NCI-H1105 treated with DMSO at 0.1 percent for 48 hours (cell line): ENCODE measurements at regions not wholly inside any gene's neighbourhood (a gene's known extent, or its start where the extent isn't known, plus 50 kb on each side); places are given as distances from the start of the nearest gene placed in this dataset.

Source experiments
- DNase-seq: peaks from one replicate; lab custom pipeline; 2025; lab: John Stamatoyannopoulos, UW

DNA sequence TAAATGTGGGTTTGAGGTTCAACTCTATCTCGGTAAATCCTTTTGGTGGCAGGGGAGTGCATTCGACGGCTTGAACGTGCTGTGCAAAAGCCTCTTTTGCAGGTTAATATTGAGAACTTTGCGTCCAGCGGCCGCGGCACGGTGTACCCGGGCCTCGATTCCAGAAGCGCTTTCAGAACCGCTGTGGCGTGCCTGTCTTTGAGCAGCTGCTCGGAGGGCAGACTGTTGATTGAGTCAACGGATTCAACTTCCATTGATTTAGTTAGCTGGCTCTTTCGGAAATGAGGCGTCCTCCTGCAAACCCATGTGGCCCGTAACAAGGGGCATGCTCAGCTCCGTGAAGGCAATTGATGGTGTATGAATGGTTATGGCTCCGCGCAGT, 1247.8 kb downstream of the BRD1 start:
- DNase-seq: no peak

DNA sequence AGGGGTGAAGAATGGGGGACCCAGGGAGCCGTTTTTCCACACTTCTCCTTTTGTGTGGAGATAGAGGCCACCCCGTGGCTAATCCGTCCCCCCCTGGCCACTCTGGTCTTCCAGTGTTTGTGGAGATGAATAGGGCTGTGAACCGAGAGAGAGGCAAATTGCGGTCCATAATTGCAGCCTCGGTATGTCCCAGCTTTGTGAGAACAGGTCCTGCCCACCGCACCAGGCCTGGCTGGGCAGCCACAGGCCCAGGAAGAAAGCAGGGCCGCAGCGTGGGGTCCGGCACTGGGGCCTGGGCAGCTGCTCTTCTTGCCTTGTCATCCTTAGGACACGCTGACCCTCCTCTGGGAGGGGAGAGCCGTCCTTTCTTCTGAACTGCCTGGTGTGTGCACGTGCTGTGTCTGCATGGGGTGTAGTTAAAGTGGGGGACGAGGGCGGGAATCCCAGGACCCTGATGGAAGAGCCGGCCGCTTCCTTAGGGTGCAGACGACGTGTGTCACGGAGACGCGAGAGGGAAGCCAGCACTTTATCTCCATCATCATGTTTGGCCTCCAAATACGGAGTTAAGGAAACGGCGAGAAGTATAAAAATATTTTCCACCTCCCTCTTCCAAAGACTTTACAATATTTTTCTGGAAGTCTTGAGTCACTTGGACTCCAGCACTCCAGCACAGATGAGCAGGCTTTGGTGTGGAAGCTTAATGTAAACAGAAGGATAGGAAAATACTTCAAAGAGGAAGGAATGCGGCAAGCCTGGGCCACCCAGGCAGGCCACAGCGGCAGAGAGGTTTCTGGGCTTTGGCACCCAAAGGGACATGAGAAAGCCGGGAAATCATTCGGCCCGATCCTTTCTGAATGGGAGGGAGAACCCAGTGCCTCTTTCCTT, 1248.4 kb downstream of the BRD1 start:
- no peak for DNase-seq

DNA sequence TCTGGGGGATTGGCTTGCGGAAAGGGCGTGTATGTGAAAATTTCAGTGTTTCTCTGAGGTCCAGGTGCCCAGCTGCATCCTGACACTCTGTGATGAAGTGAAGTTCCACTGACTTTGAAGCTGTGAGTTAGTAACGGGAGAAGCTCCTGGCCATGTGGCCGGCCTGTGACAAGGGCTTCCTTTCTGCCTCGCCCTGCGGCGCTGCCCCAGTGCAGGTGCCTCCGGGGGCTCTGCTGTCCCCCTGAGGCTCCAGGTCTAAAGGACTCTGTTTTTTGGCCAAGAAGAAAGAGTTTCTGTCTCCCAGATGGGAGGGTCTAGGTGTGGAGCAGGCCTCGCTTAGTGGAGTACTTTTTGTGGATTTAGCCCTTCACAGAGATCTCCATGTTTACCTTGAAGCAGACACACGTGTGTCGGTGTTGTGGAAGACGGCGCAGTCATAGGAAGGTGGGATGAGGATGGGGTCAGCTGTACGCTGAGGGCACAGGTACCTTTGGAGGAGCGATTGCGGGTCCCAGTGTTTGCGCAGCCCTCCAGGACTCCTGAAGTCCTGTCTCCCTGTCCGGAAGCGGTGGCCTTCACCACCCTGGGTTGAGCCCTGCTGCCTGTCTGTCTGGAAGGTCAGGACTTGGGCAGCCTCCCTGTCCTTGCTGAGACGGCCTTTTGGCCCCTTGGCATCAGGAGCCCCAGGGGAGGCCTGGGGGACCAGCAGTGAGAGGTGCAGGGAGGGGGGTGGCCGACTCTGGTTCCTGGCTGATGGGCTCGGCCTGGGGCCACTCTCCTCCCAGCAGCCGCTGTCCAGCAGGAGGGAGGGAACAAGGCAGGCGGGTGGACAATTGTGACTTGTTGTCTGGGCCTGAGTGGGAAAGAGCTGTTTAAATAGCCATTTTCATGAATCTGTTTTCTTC, 1249.3 kb downstream of the BRD1 start:
- no peak for DNase-seq

DNA sequence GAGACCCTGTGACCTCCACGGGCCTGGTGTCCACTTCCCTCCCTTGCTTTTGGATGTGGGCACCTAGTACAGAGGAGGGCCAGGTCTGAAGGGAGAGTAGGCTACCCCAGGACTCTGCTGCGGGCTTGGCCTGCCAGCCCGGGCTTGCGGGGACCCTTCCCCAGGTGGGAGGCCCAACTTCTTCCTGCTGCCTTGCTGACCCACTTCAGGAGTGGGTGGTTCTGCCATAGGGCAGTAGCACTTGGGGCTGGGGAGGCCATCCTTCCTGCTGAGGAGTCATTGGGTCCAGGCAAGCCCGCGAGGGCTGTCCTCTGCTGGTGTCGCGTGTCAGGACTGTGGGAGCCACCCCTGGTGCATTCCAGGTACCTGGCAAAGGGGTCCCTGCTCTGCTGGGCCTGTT, 1250.0 kb downstream of the BRD1 start:
- no peak for DNase-seq

DNA sequence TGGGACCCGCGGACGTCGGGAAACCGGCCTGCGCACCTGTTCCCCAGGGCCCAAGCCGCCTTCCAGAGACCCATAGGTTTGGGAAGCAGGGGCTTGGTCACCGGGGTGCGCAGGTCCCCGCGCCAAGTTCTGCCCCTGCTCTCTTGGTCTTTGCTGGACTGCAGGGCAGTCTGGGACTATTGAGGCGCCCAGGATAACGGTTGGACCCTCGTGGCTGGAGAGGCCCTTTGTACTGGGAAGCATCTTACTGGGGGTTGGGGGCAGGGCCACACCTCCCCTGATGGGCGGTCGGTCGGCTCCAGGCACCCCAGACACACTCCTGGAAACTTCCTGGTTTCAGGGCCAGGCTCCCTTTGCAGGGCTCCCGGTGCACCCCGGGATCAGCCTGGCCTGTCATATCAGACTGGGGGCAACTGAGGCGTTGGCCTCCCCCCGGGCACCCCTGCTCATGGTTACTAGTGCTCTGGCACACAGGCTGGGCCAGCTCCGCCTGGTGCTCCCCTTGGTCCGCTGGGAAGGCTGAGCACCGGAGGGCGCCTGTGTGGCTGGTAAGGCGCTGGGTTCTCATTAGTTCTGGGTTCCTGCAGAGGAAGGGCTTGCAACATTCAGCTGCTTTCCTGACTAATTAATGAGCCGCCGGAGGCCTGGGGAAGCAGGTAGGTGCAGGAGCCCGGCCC, 1250.5 kb downstream of the BRD1 start:
- DNase-seq: peak; percentile 28

DNA sequence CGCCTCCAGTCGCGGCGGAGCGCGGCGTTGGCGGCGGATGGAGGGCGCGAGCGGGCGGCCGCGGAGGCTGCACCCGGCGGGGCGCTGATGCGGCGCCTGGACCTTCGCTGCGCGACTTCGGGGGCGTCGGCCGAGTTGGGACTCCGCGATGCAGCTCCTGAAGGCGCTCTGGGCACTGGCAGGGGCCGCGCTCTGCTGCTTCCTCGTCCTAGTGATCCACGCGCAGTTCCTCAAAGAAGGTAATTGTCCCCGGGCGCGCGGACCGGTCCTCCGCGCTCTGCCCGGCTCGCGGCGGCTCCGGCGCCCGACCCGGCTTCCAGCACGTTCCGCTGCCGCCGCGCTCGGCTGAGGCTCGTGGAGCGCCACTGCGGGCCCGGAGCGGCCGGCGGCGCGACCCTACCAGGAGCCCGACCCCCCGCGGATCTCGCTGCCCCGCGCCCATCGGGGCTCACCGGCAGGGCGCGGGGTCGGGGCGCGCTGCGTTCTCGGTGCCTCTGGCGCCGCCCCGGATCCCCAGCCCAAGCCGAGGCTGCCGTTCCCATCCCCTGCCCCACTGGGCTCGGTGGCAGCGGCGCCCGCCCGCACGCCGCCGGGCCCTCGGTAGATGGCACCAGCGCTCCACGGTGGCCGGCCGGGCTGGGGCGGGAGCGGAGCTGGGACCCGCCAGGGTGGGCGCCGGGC, 1251.2 kb downstream of the BRD1 start:
- peak; percentile 10 for DNase-seq

DNA sequence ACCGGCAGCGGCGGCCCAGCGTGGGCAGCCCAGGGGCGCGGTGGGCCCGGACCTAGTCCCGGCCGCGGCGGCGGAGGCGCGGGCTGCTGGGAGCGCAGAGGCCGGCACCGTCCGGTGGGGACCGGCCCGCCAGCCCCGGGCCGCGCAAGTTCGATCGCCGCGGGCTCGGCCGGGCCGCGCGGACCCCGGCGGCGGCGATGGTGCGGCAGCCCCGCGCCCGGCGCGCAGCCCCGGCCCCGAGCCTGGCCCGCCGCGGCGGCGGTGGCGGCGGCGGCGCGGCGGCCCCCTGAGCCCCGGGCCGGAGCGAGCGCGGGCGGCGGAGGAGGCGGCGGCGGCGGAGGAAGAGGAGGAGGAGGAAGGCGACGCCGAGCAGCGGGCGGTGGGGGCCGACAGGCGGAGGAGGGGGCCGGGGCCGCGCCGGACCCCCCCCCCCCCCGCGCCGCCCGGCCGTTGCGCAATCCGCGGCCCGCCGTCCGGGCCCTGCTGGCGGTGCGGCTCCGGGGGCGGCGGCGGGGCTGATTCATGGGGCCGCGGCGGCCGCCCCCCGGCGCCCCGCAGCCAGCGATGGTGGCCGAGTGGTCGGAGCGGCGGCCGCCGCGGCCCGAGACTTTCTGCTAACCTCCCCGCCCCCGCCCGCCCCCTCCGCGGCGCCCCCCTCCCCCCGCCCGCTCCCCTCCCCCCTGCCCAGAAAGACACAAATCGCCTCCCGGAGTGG, 1251.9 kb downstream of the BRD1 start:
- no peak for DNase-seq

DNA sequence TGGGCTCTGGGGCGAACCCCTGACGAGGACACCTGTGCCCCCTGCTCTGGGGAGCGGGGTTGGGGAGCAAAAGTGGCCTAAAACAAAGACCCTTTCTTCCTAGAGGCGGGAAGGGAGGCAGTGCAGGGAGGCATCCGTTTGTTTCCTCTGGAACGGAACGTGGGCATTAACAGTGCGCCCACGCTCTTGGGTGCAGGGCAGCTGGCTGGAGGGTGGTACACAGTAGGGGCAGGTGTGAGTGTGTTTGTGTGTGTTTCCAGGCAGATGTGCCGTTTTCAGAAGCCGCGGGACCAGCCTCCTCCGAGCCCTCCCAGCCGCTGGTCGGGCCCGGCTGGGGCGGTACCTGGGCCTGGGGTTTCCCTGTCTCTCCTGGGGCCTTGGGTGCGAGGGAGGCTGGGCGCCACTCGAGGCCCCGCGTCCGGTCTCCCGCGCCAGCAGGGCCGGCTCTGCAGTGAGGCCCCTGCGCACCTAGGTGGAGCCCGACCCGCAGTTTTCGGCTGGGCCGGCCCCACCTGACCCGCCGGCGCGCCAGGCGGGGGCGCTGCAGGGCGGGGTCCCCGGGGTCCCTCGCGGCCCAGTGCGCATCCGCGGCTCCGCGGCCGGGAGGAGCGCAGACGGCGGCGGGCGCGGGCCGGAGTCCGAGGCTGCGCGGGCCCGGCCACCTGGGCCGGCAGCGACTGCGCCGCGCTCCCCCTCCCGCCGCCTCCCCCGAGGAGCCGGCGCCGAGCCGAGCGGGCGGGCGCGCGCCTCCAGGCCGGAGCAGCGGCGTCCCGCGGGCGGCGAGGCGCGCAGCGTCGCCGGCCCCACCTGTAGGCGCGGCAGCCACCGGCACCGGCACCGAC, 1252.7 kb downstream of the BRD1 start:
- DNase-seq: peak; percentile 68

DNA sequence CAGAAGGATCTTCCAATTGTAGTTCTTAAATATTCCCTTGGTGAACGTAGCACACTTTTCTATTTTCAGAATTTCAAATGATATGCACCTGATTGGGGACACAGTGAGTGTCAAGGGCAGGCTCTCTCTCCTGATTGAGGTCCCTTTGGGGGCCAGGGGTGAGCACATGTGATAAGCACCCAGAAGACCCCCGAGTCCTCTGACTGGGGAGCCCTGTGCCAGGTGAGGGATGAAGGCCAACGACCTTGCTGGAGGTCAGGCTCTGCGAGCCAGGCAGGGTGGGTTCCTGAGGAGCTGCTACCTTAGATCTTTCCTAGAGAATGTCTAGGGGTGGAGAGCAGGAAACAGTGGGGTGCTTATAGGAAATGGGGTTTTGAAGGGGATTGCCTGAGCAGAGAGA, 1253.9 kb downstream of the BRD1 start:
- DNase-seq: no peak

DNA sequence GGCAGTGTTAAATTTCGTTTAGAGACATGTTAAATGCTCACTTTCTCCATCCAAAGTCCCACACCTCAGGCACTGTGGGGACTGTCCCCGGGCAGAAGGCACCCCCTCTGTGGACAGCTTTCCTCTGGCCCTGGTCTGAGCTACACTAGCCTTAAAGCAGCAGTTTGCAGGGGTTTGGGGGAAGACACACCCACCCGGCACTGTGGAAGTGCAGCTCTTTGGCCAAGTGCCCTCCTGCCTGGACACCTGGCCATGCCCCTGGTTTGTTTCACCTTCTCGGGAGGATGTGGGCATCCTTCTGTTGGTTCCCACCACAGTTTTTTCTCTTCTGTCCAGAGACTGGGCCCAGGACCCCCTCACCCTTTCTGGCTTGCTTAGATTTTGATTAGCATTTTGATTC, 1254.7 kb downstream of the BRD1 start:
- no peak for DNase-seq

DNA sequence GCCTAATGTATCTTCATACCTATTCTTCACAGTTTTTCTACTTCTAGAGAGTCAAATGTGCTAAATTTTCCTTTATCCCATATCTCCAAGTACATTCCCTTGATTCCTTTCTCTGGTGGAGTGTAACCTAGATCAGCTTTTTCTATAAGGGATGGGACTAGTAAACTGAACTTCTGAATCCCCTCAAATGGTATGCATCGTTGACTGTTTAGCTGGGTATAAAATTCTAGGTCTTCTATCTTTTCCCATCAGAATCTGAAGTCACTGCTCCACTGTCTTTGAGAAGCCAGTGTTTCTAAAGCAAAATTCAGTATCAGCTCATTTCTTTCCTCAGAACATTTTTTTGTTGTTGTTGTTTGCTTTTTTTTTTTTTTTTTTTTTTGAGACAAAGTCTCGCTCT, 1256.8 kb downstream of the BRD1 start:
- no peak for DNase-seq

DNA sequence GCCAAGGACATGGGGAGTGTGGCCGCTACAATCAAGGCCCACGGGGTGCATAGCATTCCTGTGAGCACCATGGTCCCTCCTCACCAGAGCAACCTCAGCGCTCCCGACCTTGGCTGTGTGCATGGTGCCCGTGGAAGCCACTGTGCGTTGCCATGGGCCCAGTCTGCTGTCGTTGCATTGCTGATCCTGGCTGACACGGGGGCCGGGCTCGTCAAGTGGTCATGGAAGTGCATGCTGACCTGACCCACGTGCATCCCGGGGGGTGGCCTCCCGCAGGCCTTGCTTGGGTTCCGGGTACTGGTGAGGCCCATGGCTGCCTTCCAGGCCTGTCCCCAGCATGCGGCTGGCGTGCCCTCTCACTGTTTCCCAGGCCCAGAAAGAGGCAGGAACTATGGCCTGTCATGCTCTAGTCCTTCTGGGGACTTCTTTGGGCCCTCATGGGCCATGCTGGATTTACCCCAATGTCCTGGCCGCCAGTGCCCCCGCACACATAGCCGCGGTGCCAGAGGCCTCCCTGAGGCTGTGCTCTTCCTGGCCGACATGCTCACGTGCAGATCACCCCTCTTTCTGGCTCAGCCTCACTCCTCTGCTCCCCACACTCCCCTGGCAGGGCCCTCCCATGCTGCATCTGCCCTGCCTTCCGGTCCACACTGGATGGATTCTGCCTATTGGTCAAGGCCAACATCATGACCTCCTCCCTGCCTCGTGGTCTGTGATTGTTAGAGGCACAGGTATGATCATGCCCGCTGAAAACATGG, 1258.0 kb downstream of the BRD1 start:
- no peak for DNase-seq

DNA sequence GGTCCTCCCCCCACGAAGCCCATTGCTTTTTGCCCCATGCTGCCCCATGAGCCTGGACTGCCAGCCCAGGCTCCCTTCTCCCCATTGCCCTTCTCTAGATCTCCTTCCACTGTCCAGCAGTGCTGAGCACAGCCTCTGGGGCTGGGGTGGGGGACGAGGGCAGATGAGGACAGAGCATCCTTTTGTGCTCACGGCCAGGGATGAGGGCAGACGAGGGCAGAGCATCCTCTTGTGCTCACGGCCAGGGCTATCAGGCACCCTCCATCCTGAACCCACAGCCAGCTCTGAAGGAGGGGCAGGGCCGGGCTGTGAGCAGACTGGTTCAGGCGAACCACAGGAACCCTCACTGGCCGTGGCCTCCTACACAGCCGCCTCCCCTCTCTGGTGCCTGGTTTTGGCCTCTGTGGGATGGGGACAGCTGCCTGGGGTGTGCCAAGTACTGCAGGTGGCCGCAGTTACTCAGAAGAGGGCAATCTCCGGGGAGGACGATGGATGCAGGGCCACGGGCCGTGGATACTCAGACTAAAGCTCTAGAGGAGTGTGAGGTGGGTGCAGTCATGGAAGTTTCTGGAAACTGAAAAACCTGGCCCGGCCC, 1258.8 kb downstream of the BRD1 start:
- no peak for DNase-seq

DNA sequence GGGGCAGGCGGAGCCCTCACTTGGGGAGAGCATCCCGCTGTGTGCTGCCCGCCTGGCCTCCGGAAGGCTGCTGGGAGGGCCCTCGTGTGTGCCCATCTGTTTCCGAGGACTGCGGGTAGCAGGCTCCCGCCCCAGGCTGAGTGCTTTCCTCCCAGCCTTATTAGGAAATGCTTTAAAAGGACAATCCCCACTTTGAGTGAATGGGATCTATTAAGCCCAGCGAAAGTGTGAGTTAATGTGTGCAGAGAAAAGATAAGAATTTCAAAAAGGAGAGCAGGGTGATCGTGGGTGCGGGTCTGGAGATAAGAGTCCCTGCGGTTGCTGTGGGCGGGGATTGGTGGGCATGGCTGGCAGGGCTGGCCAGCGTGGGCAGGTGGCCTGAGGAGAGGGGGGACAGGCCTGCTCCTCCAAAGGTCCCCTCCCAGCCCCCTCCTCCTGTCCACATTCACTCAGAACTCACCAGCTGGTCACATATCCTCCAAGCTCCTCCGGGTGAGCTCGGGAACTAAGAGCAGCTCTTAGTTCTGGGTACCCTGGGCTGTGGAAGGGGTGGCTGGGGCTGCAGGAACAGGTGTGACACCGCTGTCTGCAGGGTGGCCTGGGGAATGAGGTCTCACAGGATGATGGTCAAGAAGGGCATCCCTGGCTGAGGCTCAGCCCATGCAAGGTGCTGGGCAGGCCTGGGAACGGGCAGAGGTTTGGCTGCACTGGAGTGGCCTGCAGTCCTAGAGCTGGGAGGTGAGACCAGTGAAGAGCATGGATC, 1260.3 kb downstream of the BRD1 start:
- no peak for DNase-seq

DNA sequence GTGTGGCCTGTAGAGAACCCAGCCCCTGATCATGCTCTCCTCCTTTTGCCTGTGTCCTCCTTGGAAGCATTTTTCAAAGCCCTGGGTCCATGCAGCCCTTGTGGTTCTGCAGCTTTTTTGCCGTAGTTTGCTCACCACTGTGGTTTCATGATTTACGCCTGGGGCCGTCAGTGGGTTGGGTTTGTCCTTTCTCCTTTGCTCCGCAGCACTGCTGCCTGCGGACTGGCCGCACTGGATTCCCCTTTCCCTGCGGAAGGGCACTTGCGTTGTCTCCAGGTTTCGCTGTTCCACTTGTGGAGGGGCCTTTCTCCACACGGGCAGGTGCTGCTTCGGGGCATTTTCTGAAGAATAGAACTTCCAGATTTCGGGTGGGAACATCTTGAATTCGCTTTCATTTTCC, 1260.9 kb downstream of the BRD1 start:
- no peak for DNase-seq

DNA sequence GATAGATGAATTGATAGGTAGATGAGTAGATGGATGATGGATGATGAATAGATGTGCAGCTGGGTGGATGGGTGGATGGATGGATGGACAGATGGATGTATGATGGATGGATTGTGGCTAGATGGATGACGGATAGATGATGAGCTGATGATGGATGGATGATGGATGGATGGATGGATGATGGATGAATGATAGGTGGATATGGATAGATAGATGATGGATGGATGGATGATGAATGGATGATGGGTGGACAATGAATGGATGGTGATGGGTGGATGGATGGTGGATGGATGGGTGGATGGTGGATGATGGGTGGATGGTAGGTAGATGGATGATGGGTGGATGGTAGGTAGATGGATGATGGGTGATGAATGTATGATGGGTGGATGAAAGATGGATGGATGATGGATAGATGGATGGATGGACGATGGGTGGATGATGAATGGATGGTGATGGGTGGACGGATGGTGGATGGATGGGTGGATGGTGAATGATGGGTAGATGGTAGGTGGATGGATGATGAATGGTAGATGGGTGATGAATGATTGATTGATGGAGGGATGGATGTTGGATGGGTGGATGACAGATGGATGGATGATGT, 1261.7 kb downstream of the BRD1 start:
- no peak for DNase-seq

DNA sequence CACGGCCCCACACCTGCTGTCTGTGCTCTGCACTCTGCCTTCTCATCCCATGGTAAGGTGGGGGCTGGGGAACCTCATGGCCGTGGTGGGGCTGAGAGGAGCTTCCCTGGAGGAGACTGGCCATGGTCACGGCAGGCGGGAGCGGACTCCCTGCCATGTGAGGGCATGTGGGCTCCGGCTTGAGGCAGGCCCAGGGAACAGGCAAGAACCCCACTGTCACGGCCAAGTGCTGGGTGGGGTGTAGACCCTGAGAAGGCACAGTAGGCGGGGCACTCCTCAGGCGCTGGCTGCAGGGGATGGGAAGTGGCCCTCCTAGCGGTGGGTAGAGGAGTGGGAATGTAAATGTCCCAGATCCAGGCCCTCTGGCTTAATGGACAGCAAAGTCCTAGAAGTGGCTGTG, 1262.7 kb downstream of the BRD1 start:
- no peak for DNase-seq

DNA sequence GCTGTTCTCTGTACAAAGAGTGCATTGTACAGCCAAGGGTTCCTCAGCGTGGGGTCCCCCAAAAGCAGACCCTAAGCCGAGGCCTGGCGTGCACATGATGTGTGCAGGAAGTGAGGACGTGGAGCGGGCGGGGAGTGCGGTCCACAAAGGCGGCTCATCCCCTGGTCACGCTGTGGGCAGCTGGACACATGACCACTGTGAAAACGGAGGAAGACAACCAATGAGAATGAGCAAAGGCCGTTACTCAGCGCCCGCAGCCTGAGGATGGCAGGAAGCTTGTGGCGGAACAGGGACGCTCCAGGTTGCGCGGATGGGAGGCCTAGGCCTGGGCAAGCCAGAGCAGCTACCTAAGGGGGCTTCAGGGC, 1263.7 kb downstream of the BRD1 start:
- DNase-seq: no peak
